Mesodermal cell (in vitro differentiated cells): ENCODE measurements at regions not wholly inside any gene's neighbourhood (a gene's known extent, or its start where the extent isn't known, plus 50 kb on each side); places are given as distances from the start of the nearest gene placed in this dataset.
A peak's percentile ranks its signal among the peaks of the same experiment; 100 is the strongest.
"Not testable (repeated sequence)": the region's sequence is repeated elsewhere in the genome, so short reads cannot be mapped to it uniquely, and the experiment has no call there.

Experiments used
- H3K27ac ChIP-seq: 2 replicates; pipeline ENCODE4 v1.7.0; 2013; ENCODE audit warnings: mild to moderate bottlenecking, low read depth, low read length, moderate library complexity; ENCODE audit not compliant: severe bottlenecking
- H3K36me3 ChIP-seq: 2 replicates; pipeline ENCODE4 v1.7.1; 2013; ENCODE audit warnings: mild to moderate bottlenecking, low read length, moderate library complexity; ENCODE audit not compliant: control insufficient read depth, insufficient read depth
- H3K4me1 ChIP-seq: one replicate; pipeline ENCODE4 v1.7.1; 2013; ENCODE audit warnings: mild to moderate bottlenecking, low read length; ENCODE audit not compliant: insufficient read depth, control insufficient read depth, poor library complexity, severe bottlenecking
- H3K4me3 ChIP-seq: 2 replicates; pipeline ENCODE4 v1.7.0; 2013; ENCODE audit warnings: low read length, control low read depth, mild to moderate bottlenecking; ENCODE audit not compliant: insufficient read depth, poor library complexity, severe bottlenecking; ENCODE audit errors: extremely low read depth
- H3K9me3 ChIP-seq: 2 replicates; pipeline ENCODE4 v1.7.1; 2013; ENCODE audit warnings: mild to moderate bottlenecking, low read length, moderate library complexity; ENCODE audit not compliant: control insufficient read depth
- WGBS, 2 experiments: methylation state at CpG; one replicate each; pipeline ENCODE4 v1.1.5; 2013; ENCODE audit warnings: missing lambda C conversion rate in 2 of 2; ENCODE audit not compliant: insufficient coverage in 2 of 2; 5-methylcytosine and 5-hydroxymethylcytosine counted together

DNA sequence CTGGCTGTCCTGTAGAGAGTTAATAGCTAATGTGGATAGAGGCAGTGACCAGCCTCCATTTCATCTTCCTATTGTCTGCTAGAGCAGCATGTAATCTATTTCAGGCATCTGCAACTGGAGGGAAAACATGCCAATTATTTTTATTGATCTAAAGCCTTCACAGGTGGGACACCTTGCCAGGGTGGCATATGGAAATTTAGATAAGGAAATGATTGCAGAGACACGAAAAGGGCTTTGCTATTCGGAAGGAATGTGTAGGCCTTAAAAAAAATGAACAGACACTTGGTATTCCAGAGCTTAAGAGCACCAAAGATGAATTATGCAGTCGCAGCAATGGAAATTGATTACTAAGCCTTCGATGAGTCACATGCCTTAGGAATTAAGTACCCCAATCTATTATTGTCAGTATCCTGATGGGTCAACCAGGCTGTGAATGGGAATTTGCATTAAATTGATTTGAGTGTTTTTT, 454.7 kb downstream of the SQOR start:
- Histone ChIP-seq H3K4me1 (peaks cover 19% of the 10 kb centered on the region), H3K27ac (peak overlapping the region; percentile 73), H3K9me3 (no peaks in the 10 kb centered on the region), H3K36me3 (no peaks in the 10 kb centered on the region), H3K4me3 (no peak overlapping the region)
- 90% methylated on average over 3 of the region's 4 CpGs for WGBS, 2 experiments

DNA sequence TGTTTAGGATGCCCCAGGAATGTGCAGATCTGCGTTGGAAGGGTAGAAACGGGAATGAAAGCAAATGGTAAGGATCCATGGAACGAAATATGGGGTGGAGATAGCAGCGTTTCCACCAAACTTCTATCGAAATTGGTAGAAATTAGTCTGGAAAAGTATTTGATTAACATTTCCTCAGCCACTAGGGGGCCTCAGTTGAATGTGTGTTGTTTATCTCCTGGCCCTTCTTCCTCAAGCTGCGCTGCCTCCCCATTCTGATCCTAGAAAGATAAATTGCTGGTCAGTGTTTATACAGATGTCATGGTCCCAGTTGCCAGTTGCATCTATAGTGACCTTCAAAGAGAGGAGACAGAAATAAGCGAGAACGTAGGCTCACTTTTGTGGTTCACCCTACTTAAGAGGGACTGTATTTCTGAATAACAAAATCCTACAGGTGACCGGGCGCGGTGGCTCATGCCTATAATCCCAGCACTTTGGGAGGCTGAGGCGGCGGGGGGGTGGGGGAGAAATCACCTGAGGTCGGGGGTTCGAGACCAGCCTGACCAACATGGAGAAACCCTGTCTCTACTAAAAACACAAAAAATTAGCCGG, 457.1 kb downstream of the SQOR start:
- WGBS, 2 experiments, result 45 to 62% methylated on average over 9 of the region's 16 CpGs
- H3K4me1 ChIP-seq, result peaks cover 19% of the 10 kb centered on the region
- no peak overlapping the region for H3K27ac ChIP-seq
- H3K36me3 ChIP-seq, result no peaks in the 10 kb centered on the region
- no peak overlapping the region for H3K4me3 ChIP-seq
- H3K9me3 ChIP-seq, result no peaks in the 10 kb centered on the region

DNA sequence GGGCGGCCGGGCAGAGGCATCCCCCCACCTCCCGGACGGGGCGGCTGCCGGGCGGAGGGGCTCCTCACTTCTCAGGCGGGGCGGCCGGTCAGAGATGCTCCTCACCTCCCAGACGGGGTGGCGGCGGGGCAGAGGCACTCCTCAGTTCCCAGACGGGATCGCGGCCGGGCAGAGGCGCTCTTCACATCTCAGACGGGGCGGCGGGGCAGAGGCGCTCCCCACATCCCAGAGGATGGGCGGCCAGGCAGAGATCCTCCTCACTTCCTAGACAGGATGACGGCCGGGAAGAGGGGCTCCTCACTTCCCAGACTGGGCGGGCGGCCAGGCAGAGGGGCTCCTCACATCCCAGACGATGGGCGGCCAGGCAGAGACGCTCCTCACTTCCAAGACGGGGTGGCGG, 463.2 kb downstream of the SQOR start:
- not testable (repeated sequence) for H3K4me3 ChIP-seq, H3K36me3 ChIP-seq, H3K27ac ChIP-seq, H3K9me3 ChIP-seq, H3K4me1 ChIP-seq
- 86 to 94% methylated on average over 13 to 16 of the region's 32 CpGs for WGBS, 2 experiments

DNA sequence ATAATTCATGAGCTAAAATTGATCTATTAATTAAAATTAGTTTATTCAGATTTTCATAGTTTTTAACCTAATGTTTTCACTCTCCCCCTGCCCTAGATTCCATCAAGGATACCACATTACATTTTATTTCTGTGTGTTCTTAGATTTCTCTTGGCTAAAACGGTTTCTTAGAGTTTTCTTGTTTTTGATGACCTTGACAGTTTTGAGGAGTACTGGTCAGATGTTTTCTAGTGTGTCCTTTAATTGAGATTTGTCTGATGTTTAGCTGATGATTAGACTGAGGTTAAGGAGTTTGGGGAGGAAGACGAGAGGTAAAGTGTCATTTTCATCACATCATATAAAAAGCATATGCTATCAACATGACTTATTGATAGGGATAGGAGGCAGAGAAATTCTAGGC, 475.9 kb downstream of the SQOR start:
- H3K36me3 ChIP-seq, result no peaks in the 10 kb centered on the region
- H3K4me1 ChIP-seq, result no peaks in the 10 kb centered on the region
- H3K9me3 ChIP-seq, result no peaks in the 10 kb centered on the region
- no peak overlapping the region for H3K27ac ChIP-seq
- no peak overlapping the region for H3K4me3 ChIP-seq
- WGBS, 2 experiments, result no CpG with 5 or more reads among the region's 2 CpGs

DNA sequence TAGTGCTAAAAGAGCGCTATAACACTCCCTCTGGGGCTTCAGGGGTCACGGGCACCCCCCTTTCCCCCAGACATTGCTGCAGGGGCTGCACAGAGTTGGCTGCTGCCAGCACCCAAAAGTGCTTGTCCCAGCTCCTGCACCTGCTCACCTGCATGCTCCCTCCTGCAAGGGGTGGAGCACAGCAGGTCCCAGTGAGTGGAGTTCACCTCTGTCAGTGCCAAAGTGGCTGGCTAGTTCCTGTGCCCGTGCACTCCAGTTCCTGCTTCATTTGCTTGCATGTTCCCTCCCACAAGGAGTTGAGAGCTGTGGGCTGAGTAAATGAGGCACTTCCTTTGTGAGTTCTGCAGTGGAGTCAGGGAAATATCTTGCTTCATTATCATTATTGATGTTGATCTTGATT, 476.9 kb downstream of the SQOR start:
- Histone ChIP-seq H3K4me3 (no peak overlapping the region), H3K4me1 (no peaks in the 10 kb centered on the region), H3K9me3 (no peaks in the 10 kb centered on the region), H3K27ac (no peak overlapping the region), H3K36me3 (no peaks in the 10 kb centered on the region)
- WGBS, 2 experiments, result 83 to 86% methylated on average over 2 of the region's 3 CpGs

DNA sequence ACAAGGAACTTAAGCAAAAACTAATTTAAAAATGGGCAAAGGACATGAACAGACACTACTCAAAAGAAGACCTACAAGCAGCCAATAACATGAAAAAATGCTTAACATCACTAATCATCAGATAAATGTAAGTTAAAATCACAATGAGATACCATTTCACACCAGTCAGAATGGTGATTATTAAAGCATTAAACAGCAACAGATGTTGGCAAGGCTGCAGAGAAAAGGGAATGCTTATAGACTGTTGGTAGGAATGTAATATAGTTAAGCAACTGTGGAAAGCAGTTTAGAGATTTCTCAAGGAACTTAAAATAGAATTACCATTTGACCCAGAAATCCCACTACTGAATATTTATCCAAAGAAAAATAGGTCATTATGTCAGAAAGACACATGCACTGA, 482.2 kb downstream of the SQOR start:
- Histone ChIP-seq H3K9me3 (no peaks in the 10 kb centered on the region), H3K4me3 (no peak overlapping the region), H3K36me3 (no peaks in the 10 kb centered on the region), H3K27ac (no peak overlapping the region), H3K4me1 (no peaks in the 10 kb centered on the region)

DNA sequence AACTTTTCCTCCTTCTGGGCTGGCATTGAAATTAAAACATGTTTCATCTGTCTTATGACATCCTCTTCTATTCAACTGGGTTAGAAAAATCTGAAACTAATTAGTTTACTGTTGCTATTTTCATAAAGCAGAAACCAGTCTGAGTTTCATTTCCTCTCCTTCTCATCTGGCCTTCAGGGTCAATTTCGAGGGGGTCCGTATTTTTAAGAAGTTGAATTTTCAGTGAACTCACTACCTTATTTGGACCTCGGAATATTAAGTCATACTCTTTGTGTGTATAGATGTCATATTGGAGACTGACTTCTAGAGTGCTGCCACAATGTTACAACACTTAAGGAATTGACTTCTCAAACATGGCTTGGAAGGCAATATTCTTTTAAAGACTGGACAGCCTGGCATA, 485.9 kb downstream of the SQOR start:
- WGBS, 2 experiments, result no CpG with 5 or more reads among the region's 3 CpGs
- H3K9me3 ChIP-seq, result no peaks in the 10 kb centered on the region
- no peak overlapping the region for H3K4me3 ChIP-seq
- H3K4me1 ChIP-seq, result no peaks in the 10 kb centered on the region
- no peak overlapping the region for H3K27ac ChIP-seq
- no peaks in the 10 kb centered on the region for H3K36me3 ChIP-seq

DNA sequence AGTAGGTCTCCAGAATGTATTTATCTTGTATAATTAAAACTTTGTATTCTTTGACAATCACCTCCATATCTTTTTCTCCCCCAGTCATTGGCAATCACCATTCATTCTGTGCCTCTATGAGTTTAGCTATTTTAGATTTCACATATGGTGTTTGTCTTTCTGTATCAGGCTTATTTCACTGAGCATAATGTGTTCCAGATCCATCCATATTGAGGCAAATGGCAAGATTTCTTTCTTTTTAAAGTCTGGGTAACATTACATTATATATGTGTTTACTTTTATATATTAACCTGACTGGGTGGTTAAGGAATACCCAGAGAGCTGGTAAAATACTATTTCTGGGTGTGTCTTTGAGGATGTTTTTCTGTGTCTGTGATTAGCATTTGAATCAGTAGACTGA, 486.6 kb downstream of the SQOR start:
- no peaks in the 10 kb centered on the region for H3K36me3 ChIP-seq

DNA sequence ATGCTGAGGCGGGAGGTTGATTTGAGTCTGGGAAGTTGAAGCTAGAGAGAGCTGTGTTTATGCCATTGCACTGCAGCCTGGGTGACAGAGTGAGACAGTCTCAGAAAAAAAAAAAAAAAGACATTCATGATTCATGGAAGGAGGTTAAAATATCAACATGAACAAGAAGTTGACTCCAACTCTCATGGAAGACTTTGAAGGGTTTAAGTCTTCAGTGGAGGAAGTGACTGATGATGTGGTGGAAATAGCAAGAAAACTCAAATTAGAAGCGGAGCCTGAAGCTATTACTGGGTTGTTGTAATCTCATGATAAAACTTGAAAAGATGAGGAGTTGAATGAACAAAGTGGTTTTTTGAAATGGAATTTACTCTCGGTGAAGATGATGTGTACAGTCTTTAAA, 491.8 kb downstream of the SQOR start:
- Histone ChIP-seq H3K36me3 (no peaks in the 10 kb centered on the region), H3K4me3 (no peak overlapping the region), H3K9me3 (no peaks in the 10 kb centered on the region), H3K27ac (no peak overlapping the region), H3K4me1 (peaks cover 3% of the 10 kb centered on the region)
- WGBS, 2 experiments, result 91 to 93% methylated on average over 2 of the region's 3 CpGs

More for the DNA sequence above, 486.6 kb downstream of the SQOR start:
- Histone ChIP-seq H3K27ac (no peak overlapping the region), H3K9me3 (no peaks in the 10 kb centered on the region), H3K4me3 (no peak overlapping the region), H3K4me1 (no peaks in the 10 kb centered on the region)

DNA sequence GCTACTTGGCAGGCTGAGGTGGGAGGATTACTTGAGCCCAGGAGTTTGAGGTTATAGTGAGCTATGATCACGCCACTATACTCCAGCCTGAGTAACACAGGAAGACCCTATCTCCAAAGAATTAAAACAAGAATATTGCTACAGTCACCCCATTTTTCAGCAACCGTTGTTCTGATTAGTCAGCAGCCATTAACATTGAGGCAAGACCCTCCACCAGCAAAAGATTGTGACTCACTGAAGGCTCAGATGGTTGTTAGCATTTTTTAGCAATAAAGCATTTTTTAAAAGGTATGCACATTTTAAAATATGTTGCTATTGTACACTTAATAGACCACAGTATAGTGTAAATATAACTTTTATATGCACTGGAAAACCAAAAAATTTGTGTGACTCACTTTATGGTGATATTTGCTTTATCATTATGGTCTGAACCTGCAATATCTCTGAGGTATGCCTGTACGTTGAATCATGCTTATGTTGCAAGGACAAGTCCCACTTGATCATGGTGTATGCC, 492.6 kb downstream of the SQOR start:
- Histone ChIP-seq H3K36me3 (no peaks in the 10 kb centered on the region), H3K9me3 (no peaks in the 10 kb centered on the region), H3K4me3 (no peak overlapping the region), H3K27ac (no peak overlapping the region), H3K4me1 (peaks cover 3% of the 10 kb centered on the region)
- WGBS, 2 experiments, result 38 to 80% methylated on average over 1 to 2 of the region's 3 CpGs

DNA sequence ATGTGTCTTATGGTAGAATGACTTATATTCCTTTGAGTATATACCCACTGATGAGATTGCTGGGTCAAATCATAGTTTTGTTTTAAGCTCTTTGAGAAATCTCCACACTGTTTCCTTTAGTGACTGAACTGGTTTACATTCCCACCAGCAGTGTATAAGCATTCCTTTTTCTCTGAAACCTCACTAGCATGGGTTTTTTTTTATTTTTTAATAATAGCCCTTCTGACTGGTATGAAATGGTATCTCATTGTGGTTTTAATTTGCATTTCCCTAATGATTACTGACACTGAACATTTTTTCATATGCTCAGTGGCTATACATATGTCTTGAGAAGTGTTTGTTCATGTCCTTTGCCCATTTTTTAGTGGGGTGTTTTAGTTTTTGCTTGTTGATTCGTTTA, 494.3 kb downstream of the SQOR start:
- Histone ChIP-seq H3K9me3 (no peaks in the 10 kb centered on the region), H3K36me3 (no peaks in the 10 kb centered on the region), H3K4me3 (no peak overlapping the region), H3K27ac (no peak overlapping the region), H3K4me1 (peaks cover 3% of the 10 kb centered on the region)
- no CpG with 5 or more reads among the region's 1 CpG for WGBS, 2 experiments
